GM18861 (cell line): ENCODE measurements at regions not wholly inside any gene's neighbourhood (a gene's known extent, or its start where the extent isn't known, plus 50 kb on each side); places are given as distances from the start of the nearest gene placed in this dataset.
A peak's percentile ranks its signal among the peaks of the same experiment; 100 is the strongest.
"Not testable (repeated sequence)": the region's sequence is repeated elsewhere in the genome, so short reads cannot be mapped to it uniquely, and the experiment has no call there.

Source experiments
- ATAC-seq: cut with Tn5 transposase; IDR thresholded peaks from one replicate; pipeline ENCODE4 v1.9.1; 2021; ENCODE audit not compliant: unreplicated experiment

GRCh38 chrX:96430756-96431455 lies 253.7 kb upstream of the DIAPH2 start:
- no peak for ATAC-seq

- ATAC-seq: no peak
These were observed 252.0 kb upstream of the DIAPH2 start for GRCh38 chrX:96432647-96433046.

GRCh38 chrX:96433409-96434077 lies 251.1 kb upstream of the DIAPH2 start:
- no peak for ATAC-seq

- no peak for ATAC-seq
These were observed 249.1 kb upstream of the DIAPH2 start for GRCh38 chrX:96435378-96436035.

GRCh38 chrX:96436105-96436504 lies 248.5 kb upstream of the DIAPH2 start:
- no peak for ATAC-seq

GRCh38 chrX:96438803-96439202 lies 245.8 kb upstream of the DIAPH2 start:
- no peak for ATAC-seq

- ATAC-seq: no peak
These were observed 243.7 kb upstream of the DIAPH2 start for GRCh38 chrX:96440941-96441340.

- no peak for ATAC-seq
These were observed 239.0 kb upstream of the DIAPH2 start for GRCh38 chrX:96445531-96446065.

GRCh38 chrX:96446524-96446923 lies 238.1 kb upstream of the DIAPH2 start:
- ATAC-seq: no peak

GRCh38 chrX:96447161-96447560 lies 237.5 kb upstream of the DIAPH2 start:
- no peak for ATAC-seq

GRCh38 chrX:96449191-96449590 lies 235.5 kb upstream of the DIAPH2 start:
- no peak for ATAC-seq

GRCh38 chrX:96449896-96450295 lies 234.7 kb upstream of the DIAPH2 start:
- ATAC-seq: no peak

- peak; percentile 92 for ATAC-seq
These were observed 231.5 kb upstream of the DIAPH2 start for GRCh38 chrX:96453139-96453538.

GRCh38 chrX:96455078-96455477 lies 229.6 kb upstream of the DIAPH2 start:
- no peak for ATAC-seq

- ATAC-seq: no peak
These were observed 219.6 kb upstream of the DIAPH2 start for GRCh38 chrX:96464880-96465558.

GRCh38 chrX:96474029-96474740 lies 210.5 kb upstream of the DIAPH2 start:
- no peak for ATAC-seq

GRCh38 chrX:96474741-96475125 lies 209.9 kb upstream of the DIAPH2 start:
- no peak for ATAC-seq

GRCh38 chrX:96480081-96480480 lies 204.6 kb upstream of the DIAPH2 start:
- ATAC-seq: no peak

- no peak for ATAC-seq
These were observed 202.8 kb upstream of the DIAPH2 start for GRCh38 chrX:96481831-96482230.

GRCh38 chrX:96483647-96484160 lies 200.9 kb upstream of the DIAPH2 start:
- ATAC-seq: no peak

GRCh38 chrX:96486687-96487086 lies 198.0 kb upstream of the DIAPH2 start:
- ATAC-seq: not testable (repeated sequence)
